RWPE1 (cell line): ENCODE measurements at regions not wholly inside any gene's neighbourhood (a gene's known extent, or its start where the extent isn't known, plus 50 kb on each side); places are given as distances from the start of the nearest gene placed in this dataset.

Source experiments
- CTCF ChIA-PET: fragments of 350-600 bp; sonication (Branson Sonifier 250); formaldehyde crosslinking; extraction: SDS; loops from one replicate; lab custom pipeline; 2021; lab: Yijun Ruan, JAX
- POLR2A ChIA-PET: fragments of 400-600 bp; formaldehyde crosslinking; extraction: SDS; loops from one replicate; lab custom pipeline; 2020; ENCODE audit warnings: antibody characterized with exemption; ENCODE audit not compliant: low non-redundant PET; lab: Yijun Ruan, JAX
- DNase-seq: peaks from one replicate; pipeline ENCODE4 v3.0.0; 2012; ENCODE audit warnings: low spot score
- H3K27ac ChIP-seq: fragments of 450-650 bp; 2 replicates; pipeline ENCODE4 v1.5.1; 2017
- TF ChIP-seq, protein P1 (sequence below): fragments of 450-650 bp; conservative IDR thresholded peaks from 2 replicates; pipeline ENCODE4 v1.5.1; 2017; ENCODE audit warnings: low read depth, mild to moderate bottlenecking

DNA sequence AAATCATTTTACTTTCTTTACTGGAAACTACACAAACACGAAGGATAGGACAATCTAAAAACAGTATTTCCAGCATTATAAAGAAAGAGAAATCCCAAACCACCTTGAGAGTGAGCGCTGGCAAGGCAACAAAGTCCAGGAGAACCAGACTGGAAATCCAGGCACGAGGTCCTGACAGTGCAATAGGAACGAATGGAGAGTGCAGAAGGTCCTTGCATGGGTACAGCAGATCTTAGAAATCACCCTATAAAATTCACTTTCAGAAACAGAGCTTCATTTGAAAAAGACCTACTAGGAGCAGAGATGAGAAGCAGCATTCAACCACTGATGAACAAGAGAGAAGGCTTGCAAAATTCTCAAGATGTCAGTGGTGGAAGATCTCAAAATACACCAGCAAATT lies 133.7 kb upstream of the ST8SIA4 start:
- H3K27ac ChIP-seq: no peak overlapping the region
- CTCF ChIA-PET: no interaction called here
- TF ChIP-seq, protein P1, sequence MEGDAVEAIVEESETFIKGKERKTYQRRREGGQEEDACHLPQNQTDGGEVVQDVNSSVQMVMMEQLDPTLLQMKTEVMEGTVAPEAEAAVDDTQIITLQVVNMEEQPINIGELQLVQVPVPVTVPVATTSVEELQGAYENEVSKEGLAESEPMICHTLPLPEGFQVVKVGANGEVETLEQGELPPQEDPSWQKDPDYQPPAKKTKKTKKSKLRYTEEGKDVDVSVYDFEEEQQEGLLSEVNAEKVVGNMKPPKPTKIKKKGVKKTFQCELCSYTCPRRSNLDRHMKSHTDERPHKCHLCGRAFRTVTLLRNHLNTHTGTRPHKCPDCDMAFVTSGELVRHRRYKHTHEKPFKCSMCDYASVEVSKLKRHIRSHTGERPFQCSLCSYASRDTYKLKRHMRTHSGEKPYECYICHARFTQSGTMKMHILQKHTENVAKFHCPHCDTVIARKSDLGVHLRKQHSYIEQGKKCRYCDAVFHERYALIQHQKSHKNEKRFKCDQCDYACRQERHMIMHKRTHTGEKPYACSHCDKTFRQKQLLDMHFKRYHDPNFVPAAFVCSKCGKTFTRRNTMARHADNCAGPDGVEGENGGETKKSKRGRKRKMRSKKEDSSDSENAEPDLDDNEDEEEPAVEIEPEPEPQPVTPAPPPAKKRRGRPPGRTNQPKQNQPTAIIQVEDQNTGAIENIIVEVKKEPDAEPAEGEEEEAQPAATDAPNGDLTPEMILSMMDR: no peak
- POLR2A ChIA-PET: no interaction called here
- no peak for DNase-seq

DNA sequence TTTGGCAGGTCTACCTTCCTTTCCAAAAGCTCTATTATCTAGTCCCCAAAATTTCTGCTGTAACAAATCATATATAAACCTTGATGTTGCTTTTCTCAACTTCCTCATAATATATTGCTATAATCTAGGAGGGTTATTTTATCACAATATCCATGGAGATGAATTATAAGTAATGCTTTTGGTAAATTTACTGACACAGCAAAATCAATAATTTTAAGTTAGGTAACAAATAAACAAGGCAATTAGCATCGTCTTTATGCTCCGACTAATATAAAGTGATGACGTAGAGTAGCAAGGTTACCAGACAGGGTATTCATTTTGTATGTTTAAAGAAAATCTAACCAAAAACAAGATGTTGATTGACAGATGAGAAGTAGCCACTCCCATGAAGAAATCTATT lies 132.3 kb upstream of the ST8SIA4 start:
- TF ChIP-seq, protein P1: no peak
- H3K27ac ChIP-seq: no peak overlapping the region
- POLR2A ChIA-PET: no interaction called here
- DNase-seq: no peak
- CTCF ChIA-PET: no interaction called here

DNA sequence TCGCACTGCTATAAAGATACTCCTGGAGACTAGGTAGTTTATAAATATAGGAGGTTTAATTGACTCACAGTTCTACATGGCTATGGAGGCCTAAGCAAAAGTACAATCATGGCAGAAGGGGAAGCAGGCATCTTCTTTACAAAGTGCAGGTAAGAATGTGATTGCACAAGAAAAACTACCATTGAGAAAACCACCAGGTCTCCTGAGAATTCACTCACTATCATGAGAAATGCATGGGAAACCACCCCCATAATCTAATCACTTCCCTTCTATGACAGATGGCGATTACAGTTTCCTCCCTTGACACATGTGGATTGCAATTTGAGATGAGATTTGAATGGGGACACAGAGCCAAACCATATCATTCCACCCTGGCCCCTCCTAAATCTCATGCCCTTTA lies 121.2 kb upstream of the ST8SIA4 start:
- DNase-seq: no peak
- CTCF ChIA-PET: no interaction called here
- TF ChIP-seq, protein P1: no peak
- no peak overlapping the region for H3K27ac ChIP-seq
- POLR2A ChIA-PET: no interaction called here

DNA sequence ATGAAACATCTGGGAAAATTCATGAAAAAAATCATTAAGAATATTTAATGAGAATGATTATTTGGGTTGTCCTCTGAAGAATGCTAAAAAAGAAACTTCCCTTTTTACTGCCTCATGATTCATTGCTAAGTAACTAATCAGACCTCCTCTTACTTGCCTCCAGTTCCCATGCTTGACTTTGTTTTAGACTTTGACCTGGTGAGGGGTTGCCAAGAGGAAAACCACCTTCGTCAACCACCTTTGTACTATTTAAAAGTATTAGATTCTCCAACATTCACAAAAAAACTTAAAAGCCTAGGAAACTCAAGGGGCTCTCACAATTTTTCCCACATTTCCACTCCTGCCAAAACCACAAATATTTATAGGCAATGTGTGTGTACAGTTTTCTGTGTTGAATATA lies 115.2 kb upstream of the ST8SIA4 start:
- CTCF ChIA-PET: interaction anchor here (0.6 kb wide), 1 partner anchor 253 kb away, joined by 3 read pairs; no protein-coding TSS in a partner anchor
- POLR2A ChIA-PET: no interaction called here
- H3K27ac ChIP-seq: no peak overlapping the region

DNA sequence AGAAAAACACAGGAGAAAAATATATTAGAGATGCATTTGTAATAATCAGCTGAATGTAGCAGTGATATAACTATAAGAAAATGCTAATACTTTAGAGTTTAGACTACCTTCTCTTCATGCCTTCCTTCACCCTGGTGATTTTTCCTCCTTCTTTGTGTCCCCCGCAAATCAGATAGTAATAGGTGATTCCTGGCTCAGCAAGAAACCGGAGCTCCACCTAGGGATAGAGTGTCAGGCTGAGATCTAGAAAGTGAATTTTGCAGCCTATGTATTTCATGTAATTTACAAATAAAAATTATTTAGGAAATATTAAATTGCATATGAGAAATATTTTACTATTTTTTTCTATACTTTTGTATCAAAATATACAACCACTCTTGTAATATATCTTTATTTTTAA lies 109.8 kb upstream of the ST8SIA4 start:
- TF ChIP-seq, protein P1: no peak
- no peak for DNase-seq
- ChIA-PET POLR2A (no interaction called here), CTCF (no interaction called here)
- H3K27ac ChIP-seq: no peak overlapping the region

More for the DNA sequence above, 115.2 kb upstream of the ST8SIA4 start:
- TF ChIP-seq, protein P1: no peak
- no peak for DNase-seq

DNA sequence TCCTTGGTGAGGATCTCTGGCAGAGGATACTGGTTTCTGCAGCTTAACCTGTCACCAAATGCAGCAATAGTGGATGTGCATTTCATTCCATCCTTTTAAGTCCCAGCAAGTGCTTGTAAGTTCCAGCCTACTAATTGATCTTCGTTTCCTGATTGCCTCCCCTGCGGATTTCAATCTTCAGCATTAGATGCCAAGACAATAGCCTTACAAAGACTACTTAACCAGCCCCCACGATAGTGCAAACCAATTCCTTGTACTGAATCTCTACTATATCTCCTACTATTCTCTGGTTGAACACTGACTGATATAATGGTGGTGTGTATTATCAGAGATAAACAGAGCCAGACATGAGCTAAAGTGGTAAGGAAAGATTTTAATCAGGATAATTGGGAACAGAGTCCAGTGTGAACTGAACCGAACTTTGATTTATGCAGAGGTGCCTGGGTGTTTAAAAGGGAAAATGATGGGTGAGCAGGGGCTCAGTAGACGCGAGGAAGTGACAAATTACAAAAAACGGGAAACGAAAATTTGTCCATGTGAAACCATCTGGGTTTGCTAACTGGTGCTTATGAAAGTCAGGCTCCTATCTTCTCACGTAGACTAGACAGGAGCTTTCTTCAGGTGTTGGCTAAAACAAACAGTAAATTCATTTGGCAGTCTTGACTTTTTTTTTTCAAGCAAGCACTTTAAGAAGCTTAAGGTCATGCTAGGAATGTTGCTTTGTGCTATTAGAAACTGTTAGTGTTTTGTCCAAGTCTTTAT lies 106.9 kb upstream of the ST8SIA4 start:
- CTCF ChIA-PET: interaction anchor here (0.6 to 0.7 kb wide), 2 partner anchors 146 to 163 kb away, joined by 5 to 7 read pairs; no protein-coding TSS in a partner anchor
- no peak overlapping the region for H3K27ac ChIP-seq
- DNase-seq: no peak
- POLR2A ChIA-PET: no interaction called here
- TF ChIP-seq, protein P1: no peak
